HCT116 (cell line): ENCODE measurements at regions not wholly inside any gene's neighbourhood (a gene's known extent, or its start where the extent isn't known, plus 50 kb on each side); places are given as distances from the start of the nearest gene placed in this dataset.

Experiments
- ATAC-seq: fragments of 200-7000 bp; cut with Tn5 transposase; 2 replicates; pipeline ENCODE4 v1.9.1; 2020; ENCODE audit warnings: mild to moderate bottlenecking, moderate library complexity
- BruUV-seq: library from RNA; stranded (reverse); fragments of 400-500 nt; replicated peaks from 2 replicates; lab custom pipeline; 2021; lab: Mats Ljungman, UMichigan
- CTCF ChIA-PET: fragments of 300-600 bp; sonication (Branson Sonifier 250); formaldehyde crosslinking; loops from one replicate; lab custom pipeline; 2021; ENCODE audit warnings: antibody characterized with exemption; lab: Charles Lee
- POLR2A ChIA-PET: fragments of 300-600, 350-600 bp; sonication (Branson Sonifier 250); formaldehyde crosslinking; loops from one replicate; lab custom pipeline; 2021; ENCODE audit warnings: antibody characterized with exemption; lab: Charles Lee
- RAD21 ChIA-PET, 2 experiments: fragments of 300-600 bp; sonication (Branson Sonifier 250); formaldehyde crosslinking; loops; one replicate each; lab custom pipeline; 2023; ENCODE audit warnings: low total read pairs in 2 of 2; ENCODE audit not compliant: uncharacterized antibody in 2 of 2, unreplicated experiment in 2 of 2, low non-redundant PET in 1 of 2; lab: Charles Lee
- DNase-seq: peaks from one replicate; pipeline ENCODE4 v3.0.0-alpha.2; 2010; ENCODE audit warnings: low read depth, low spot score
- H2AFZ ChIP-seq: fragments of 200-600 bp; shearing (Covaris generic), sonication (generic); 2 replicates; pipeline ENCODE4 v1.6.1; 2017; ENCODE audit warnings: low read depth, mixed run types, mixed read lengths, antibody characterized with exemption, low read length; ENCODE audit not compliant: poor library complexity, severe bottlenecking
- H3K27ac ChIP-seq: 2 replicates; pipeline ENCODE4 v1.5.1; 2012; ENCODE audit warnings: low read depth, low read length
- H3K27me3 ChIP-seq: fragments of 200-600 bp; sonication (generic); 2 replicates; pipeline ENCODE4 v1.6.1; 2016; ENCODE audit warnings: mixed run types, low read length, mixed read lengths; ENCODE audit not compliant: insufficient read depth
- H3K36me3 ChIP-seq, 2 experiments: fragments of 200-500 bp in 1 of 2; fragments of 200-600 bp in 1 of 2; sonication (Bioruptor generic) in 1 of 2; sonication (generic) in 1 of 2; 2 replicates each; pipeline versions ENCODE4 v1.5.1 to v1.6.1; 2014 to 2016; ENCODE audit warnings: low read length in 2 of 2, inconsistent platforms in 1 of 2, mixed read lengths in 1 of 2, mixed run types in 1 of 2; ENCODE audit not compliant: insufficient read depth in 2 of 2, control insufficient read depth in 1 of 2
- H3K4me1 ChIP-seq, 2 experiments: fragments of 200-600 bp in 1 of 2; sonication (generic) in 1 of 2; 2 replicates each; pipeline versions ENCODE4 v1.5.1 to v1.6.1; 2012 to 2017; ENCODE audit warnings: low read length in 2 of 2, inconsistent platforms in 1 of 2, mild to moderate bottlenecking in 1 of 2, mixed read lengths in 1 of 2, mixed run types in 1 of 2, moderate library complexity in 1 of 2; ENCODE audit not compliant: insufficient read depth in 2 of 2, control insufficient read depth in 1 of 2
- H3K4me2 ChIP-seq: fragments of 200-600 bp; sonication (generic); 2 replicates; pipeline ENCODE4 v1.6.1; 2017; ENCODE audit warnings: mixed run types, low read length, mixed read lengths
- H3K4me3 ChIP-seq, 2 experiments: fragments of 200-600 bp in 1 of 2; sonication (generic) in 1 of 2; replicated peaks in 1 of 2; 2 replicates each; pipeline ENCODE4 v1.5.1; 2011 to 2016; ENCODE audit warnings: low read length in 2 of 2, control low read depth in 1 of 2, low read depth in 1 of 2, mild to moderate bottlenecking in 1 of 2, mixed read lengths in 1 of 2, mixed run types in 1 of 2
- H3K79me2 ChIP-seq: fragments of 200-600 bp; sonication (generic); 2 replicates; pipeline ENCODE4 v1.6.1; 2017; ENCODE audit warnings: mild to moderate bottlenecking, mixed run types, low read length, moderate library complexity, mixed read lengths; ENCODE audit not compliant: insufficient read depth
- H3K9ac ChIP-seq: fragments of 200-600 bp; sonication (generic); 2 replicates; pipeline ENCODE4 v1.6.1; 2016; ENCODE audit warnings: low read length, mixed read lengths
- H3K9me2 ChIP-seq: fragments of 200-600 bp; sonication (generic), shearing (Covaris generic); 2 replicates; pipeline ENCODE4 v1.6.1; 2017; ENCODE audit warnings: mixed run types, mild to moderate bottlenecking, moderate library complexity; ENCODE audit not compliant: insufficient read depth
- H3K9me3 ChIP-seq, 2 experiments: fragments of 200-500 bp in 1 of 2; fragments of 200-600 bp in 1 of 2; sonication (Bioruptor generic) in 1 of 2; sonication (generic) in 1 of 2; 2 replicates each; pipeline ENCODE4 v1.6.1; 2014 to 2017; ENCODE audit warnings: low read length in 2 of 2, mixed read lengths in 2 of 2, inconsistent platforms in 1 of 2, low read depth in 1 of 2, mild to moderate bottlenecking in 1 of 2, mixed run types in 1 of 2, moderate library complexity in 1 of 2; ENCODE audit not compliant: control insufficient read depth in 1 of 2, insufficient read depth in 1 of 2
- H4K20me1 ChIP-seq: fragments of 200-600 bp; sonication (generic), shearing (Covaris generic); 2 replicates; pipeline ENCODE4 v1.6.1; 2017; ENCODE audit warnings: mixed run types, mild to moderate bottlenecking, moderate library complexity; ENCODE audit not compliant: insufficient read depth
- ATF3 ChIP-seq: IDR thresholded peaks from 2 replicates; pipeline ENCODE4 v1.6.1; 2012
- CTCF ChIP-seq, 3 experiments: fragments of 200-600 bp in 1 of 3; sonication (generic) in 1 of 3; IDR thresholded peaks in 2 of 3; conservative IDR thresholded peaks in 1 of 3; 2 replicates each; pipeline ENCODE4 v1.5.1; 2012 to 2017; ENCODE audit warnings: low read depth in 2 of 3, low read length in 2 of 3, antibody characterized with exemption in 1 of 3, borderline replicate concordance in 1 of 3, control low read depth in 1 of 3, mild to moderate bottlenecking in 1 of 3, mixed read lengths in 1 of 3, mixed run types in 1 of 3, moderate library complexity in 1 of 3; ENCODE audit not compliant: insufficient read depth in 1 of 3
- EGR1 ChIP-seq: IDR thresholded peaks from 2 replicates; pipeline ENCODE4 v1.6.1; 2012; ENCODE audit warnings: low read depth
- ELF1 ChIP-seq: IDR thresholded peaks from 2 replicates; pipeline ENCODE4 v1.6.1; 2012; ENCODE audit warnings: low read depth, borderline replicate concordance
- EZH2phosphoT487 ChIP-seq: fragments of 200-600 bp; IDR thresholded peaks from 2 replicates; pipeline ENCODE4 v1.6.1; 2018; ENCODE audit warnings: antibody characterized with exemption, borderline replicate concordance
- FOSL1 ChIP-seq: IDR thresholded peaks from 2 replicates; pipeline ENCODE4 v1.6.1; 2012; ENCODE audit warnings: low read depth
- JUND ChIP-seq: IDR thresholded peaks from 2 replicates; pipeline ENCODE4 v1.6.1; 2012
- RAD21 ChIP-seq: IDR thresholded peaks from 2 replicates; pipeline ENCODE4 v1.6.1; 2012; ENCODE audit warnings: low read depth, mild to moderate bottlenecking
- SIN3A ChIP-seq: IDR thresholded peaks from 2 replicates; pipeline ENCODE4 v1.6.1; 2012; ENCODE audit warnings: low read depth
- TCF7L2 ChIP-seq: IDR thresholded peaks from 2 replicates; pipeline ENCODE4 v1.7.0; 2011; ENCODE audit warnings: borderline replicate concordance, inconsistent platforms; ENCODE audit not compliant: insufficient read depth, insufficient read length; ENCODE audit errors: extremely low read depth
- ZFX ChIP-seq: fragments of 450-650 bp; IDR thresholded peaks from 2 replicates; pipeline ENCODE4 v1.6.1; 2017
- ZNF274 ChIP-seq: fragments of 200-500 bp; sonication (Bioruptor generic); IDR thresholded peaks from 2 replicates; pipeline ENCODE4 v1.6.1; 2014; ENCODE audit warnings: mild to moderate bottlenecking, low read depth, low read length, inconsistent platforms
- intact Hi-C: fragments of 100-400 bp; cut with micrococcal nuclease; formaldehyde crosslinking; loops from 2 replicates; pipeline ENCODE4 v1.10.0; 2022

GRCh38 chr4:114343015-114343414 lies 255.6 kb upstream of the UGT8 start:
- H3K27ac ChIP-seq, result no peak overlapping the region
- no peaks in the 10 kb centered on the region for H3K9me2 ChIP-seq
- RAD21 ChIA-PET, result no interaction called here
- no peak overlapping the region for H3K9ac ChIP-seq
- intact Hi-C loops, result no loop called here
- no peaks in the 10 kb centered on the region for H3K27me3 ChIP-seq
- H4K20me1 ChIP-seq, result no peaks in the 10 kb centered on the region
- CTCF ChIA-PET, result no interaction called here
- no peaks in the 10 kb centered on the region for H3K36me3 ChIP-seq
- ATAC-seq, result no peak
- no TSS peak for BruUV-seq
- no peak for DNase-seq
- no peak for TF ChIP-seq ATF3
- TF ChIP-seq CTCF (IDR thresholded peaks at IDR 0.05 in 2 of 3, conservative IDR thresholded peaks at IDR 0.05 in 1 of 3; ENCODE audit: borderline replicate concordance in 1 of 3, insufficient read depth in 1 of 3, low read depth in 2 of 3, low read length in 2 of 3), result no peak
- no peak for TF ChIP-seq RAD21
- no peak for TF ChIP-seq EGR1
- TF ChIP-seq ZFX, result no peak
- no peak for TF ChIP-seq ZNF274
- TF ChIP-seq FOSL1, result no peak
- TF ChIP-seq SIN3A, result no peak
- no peak for TF ChIP-seq JUND
- no peak for TF ChIP-seq ELF1
- no peak for TF ChIP-seq EZH2phosphoT487
- TF ChIP-seq TCF7L2, result no peak
- POLR2A ChIA-PET, result no interaction called here
- H3K9me3 ChIP-seq, result no peaks in the 10 kb centered on the region
- no peak overlapping the region for H3K4me2 ChIP-seq
- no peaks in the 10 kb centered on the region for H3K4me1 ChIP-seq
- H3K79me2 ChIP-seq, result no peaks in the 10 kb centered on the region
- no peak overlapping the region for H3K4me3 ChIP-seq
- H2AFZ ChIP-seq, result no peak overlapping the region
